Transverse colon (tissue), 4 donors: ENCODE measurements at regions not wholly inside any gene's neighbourhood (a gene's known extent, or its start where the extent isn't known, plus 50 kb on each side); places are given as distances from the start of the nearest gene placed in this dataset.

Source experiments
- DNase-seq: peaks from one replicate; pipeline ENCODE4 v3.0.0-alpha.2; 2019
- H3K27ac ChIP-seq, 4 donors: fragments of 200-600 bp; sonication (generic); 2 replicates each; pipeline ENCODE4 v1.5.1; 2016 to 2018; ENCODE audit warnings: inconsistent platforms in 4 of 4
- H3K27me3 ChIP-seq: fragments of 200-600 bp; sonication (generic); 2 replicates; pipeline ENCODE4 v1.5.1; 2017; ENCODE audit warnings: inconsistent platforms
- H3K36me3 ChIP-seq, 4 donors: fragments of 200-600 bp; sonication (generic); 2 replicates each; pipeline ENCODE4 v1.5.1; 2017 to 2019; ENCODE audit warnings: inconsistent platforms in 4 of 4
- H3K4me1 ChIP-seq, 4 donors: fragments of 200-600 bp; sonication (generic); 2 replicates each; pipeline ENCODE4 v1.5.1; 2017 to 2020; ENCODE audit warnings: inconsistent platforms in 4 of 4
- H3K4me3 ChIP-seq, 4 donors: fragments of 200-600 bp; sonication (generic); 1 replicate in 1 of 4; 2 replicates in 3 of 4; pipeline versions ENCODE4 v1.5.1 to v1.6.1; 2017 to 2019; ENCODE audit warnings: inconsistent platforms in 4 of 4
- H3K9me3 ChIP-seq, 2 donors: fragments of 200-600 bp; sonication (generic); 2 replicates each; pipeline ENCODE4 v1.5.1; 2017 to 2019; ENCODE audit warnings: inconsistent platforms in 2 of 2
- EP300 ChIP-seq: sonication (generic); formaldehyde crosslinking; IDR thresholded peaks from one replicate; pipeline ENCODE4 v1.6.1; 2017; ENCODE audit warnings: antibody characterized with exemption, low read depth
- POLR2A ChIP-seq: fragments of 450-650 bp; IDR thresholded peaks from one replicate; pipeline ENCODE4 v1.6.1; 2016; ENCODE audit warnings: antibody characterized with exemption, mild to moderate bottlenecking, moderate library complexity
- POLR2AphosphoS5 ChIP-seq, 3 donors: sonication (generic); formaldehyde crosslinking; IDR thresholded peaks; one replicate each; pipeline ENCODE4 v1.6.1; 2016; ENCODE audit warnings: antibody characterized with exemption in 3 of 3
- WGBS, 2 donors: methylation state at CpG; one replicate each; pipeline ENCODE4 v1.1.5; 2018; ENCODE audit warnings: low coverage in 1 of 2; 5-methylcytosine and 5-hydroxymethylcytosine counted together
- in situ Hi-C, 4 donors: fragments of 200-750 bp; cut with MboI; loops; one replicate each; pipeline versions ENCODE4 v1.15.0 to v1.15.1; 2017; ENCODE audit warnings: low sequenced_read_pairs in 3 of 4, low pct_ligation_motif_present in 1 of 4, low pct_unique_long_range_greater_than_20kb in 1 of 4
- intact Hi-C: fragments of 100-400 bp; cut with DNase I; formaldehyde crosslinking; loops from one replicate; pipeline ENCODE4 v1.15.1; 2023; ENCODE audit warnings: low total_unique reads
- TF ChIP-seq, protein P1 (sequence below), 5 experiments: fragments of 200-600 bp in 3 of 5; fragments of 450-650 bp in 2 of 5; sonication (generic) in 3 of 5; IDR thresholded peaks; 1 replicate in 2 of 5; 2 replicates in 3 of 5; pipeline ENCODE4 v1.5.1; 2016 to 2017; ENCODE audit warnings: antibody characterized with exemption in 5 of 5, inconsistent platforms in 3 of 5, mild to moderate bottlenecking in 2 of 5, moderate library complexity in 1 of 5

GRCh38 chr20:22977047-22977785 is 57.9 kb upstream of the SSTR4 start:
- no peak for DNase-seq
- no peaks in the 10 kb centered on the region for H3K9me3 ChIP-seq
- TF ChIP-seq, protein P1, sequence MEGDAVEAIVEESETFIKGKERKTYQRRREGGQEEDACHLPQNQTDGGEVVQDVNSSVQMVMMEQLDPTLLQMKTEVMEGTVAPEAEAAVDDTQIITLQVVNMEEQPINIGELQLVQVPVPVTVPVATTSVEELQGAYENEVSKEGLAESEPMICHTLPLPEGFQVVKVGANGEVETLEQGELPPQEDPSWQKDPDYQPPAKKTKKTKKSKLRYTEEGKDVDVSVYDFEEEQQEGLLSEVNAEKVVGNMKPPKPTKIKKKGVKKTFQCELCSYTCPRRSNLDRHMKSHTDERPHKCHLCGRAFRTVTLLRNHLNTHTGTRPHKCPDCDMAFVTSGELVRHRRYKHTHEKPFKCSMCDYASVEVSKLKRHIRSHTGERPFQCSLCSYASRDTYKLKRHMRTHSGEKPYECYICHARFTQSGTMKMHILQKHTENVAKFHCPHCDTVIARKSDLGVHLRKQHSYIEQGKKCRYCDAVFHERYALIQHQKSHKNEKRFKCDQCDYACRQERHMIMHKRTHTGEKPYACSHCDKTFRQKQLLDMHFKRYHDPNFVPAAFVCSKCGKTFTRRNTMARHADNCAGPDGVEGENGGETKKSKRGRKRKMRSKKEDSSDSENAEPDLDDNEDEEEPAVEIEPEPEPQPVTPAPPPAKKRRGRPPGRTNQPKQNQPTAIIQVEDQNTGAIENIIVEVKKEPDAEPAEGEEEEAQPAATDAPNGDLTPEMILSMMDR (IDR thresholded peaks at IDR 0.05) = no peak
- TF ChIP-seq POLR2AphosphoS5 (IDR thresholded peaks at IDR 0.05) = no peak
- no peak for TF ChIP-seq POLR2A
- TF ChIP-seq EP300 = no peak
- H3K4me1 ChIP-seq = no peaks in the 10 kb centered on the region
- no peaks in the 10 kb centered on the region for H3K36me3 ChIP-seq
- H3K4me3 ChIP-seq = no peak overlapping the region
- no peak overlapping the region for H3K27ac ChIP-seq
- in situ Hi-C loops = no loop called here
- WGBS, 2 donors = 62 to 73% methylated on average over 3 to 4 of the region's 4 CpGs
- intact Hi-C loops = no loop called here
- no peaks in the 10 kb centered on the region for H3K27me3 ChIP-seq

DNA sequence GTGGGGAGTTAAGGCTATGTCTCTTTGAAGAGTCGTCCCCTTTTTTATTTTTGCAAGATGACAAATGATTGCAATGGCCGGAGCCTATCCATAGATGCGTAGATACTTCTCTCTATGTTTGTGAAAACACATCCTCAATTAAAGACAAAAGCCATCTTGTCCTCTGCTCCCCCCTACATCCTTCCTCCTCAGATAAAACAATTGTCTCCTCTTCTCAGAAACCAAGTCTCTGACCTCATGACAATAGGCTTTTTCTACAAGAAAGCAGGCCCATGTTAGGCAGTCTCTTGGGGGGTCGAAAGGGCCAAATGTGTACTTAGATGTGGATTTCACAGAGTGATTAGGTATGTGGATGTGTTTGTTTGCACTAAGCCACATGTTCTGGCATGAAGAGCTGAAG is 51.1 kb upstream of the SSTR4 start:
- intact Hi-C loops (no loop called here), in situ Hi-C loops (no loop called here)
- Histone ChIP-seq H3K9me3 (no peaks in the 10 kb centered on the region), H3K4me3 (no peak overlapping the region), H3K36me3 (no peaks in the 10 kb centered on the region), H3K4me1 (no peaks in the 10 kb centered on the region), H3K27ac (no peak overlapping the region), H3K27me3 (no peaks in the 10 kb centered on the region)
- no peak for DNase-seq
- TF ChIP-seq POLR2AphosphoS5 (IDR thresholded peaks at IDR 0.05) = no peak
- no peak for TF ChIP-seq POLR2A
- no peak for TF ChIP-seq EP300
- TF ChIP-seq, protein P1 (IDR thresholded peaks at IDR 0.05) = no peak
- WGBS, 2 donors = 20 to 78% methylated on average over 1 to 4 of the region's 4 CpGs

DNA sequence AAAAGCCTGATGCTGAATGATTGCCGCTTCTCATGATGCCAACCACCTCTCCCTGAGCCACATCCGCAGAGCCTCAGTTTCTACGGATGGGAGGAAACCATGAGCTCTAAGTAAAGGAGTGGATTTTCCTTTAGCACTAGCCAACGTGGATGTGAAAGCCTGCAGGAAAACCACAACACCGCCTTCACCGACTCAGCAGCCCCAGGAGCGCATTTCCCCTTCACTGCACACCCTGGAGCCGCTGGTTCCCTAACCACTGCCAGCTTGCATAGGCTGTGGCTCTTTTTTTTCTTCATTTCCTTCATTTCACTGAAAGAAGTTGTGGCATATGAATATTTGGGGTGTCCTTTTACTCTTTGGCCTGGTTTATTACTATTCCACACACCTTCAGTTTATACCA is 50.5 kb upstream of the SSTR4 start:
- Histone ChIP-seq H3K4me3 (no peak overlapping the region), H3K36me3 (no peaks in the 10 kb centered on the region), H3K9me3 (no peaks in the 10 kb centered on the region), H3K4me1 (no peaks in the 10 kb centered on the region), H3K27ac (no peak overlapping the region), H3K27me3 (no peaks in the 10 kb centered on the region)
- DNase-seq = no peak
- TF ChIP-seq POLR2AphosphoS5 (IDR thresholded peaks at IDR 0.05) (no peak), EP300 (no peak), POLR2A (no peak)
- TF ChIP-seq, protein P1 (IDR thresholded peaks at IDR 0.05) = no peak
- 56 to 67% methylated on average over 2 to 8 of the region's 8 CpGs for WGBS, 2 donors
- intact Hi-C loops (no loop called here), in situ Hi-C loops (no loop called here)

GRCh38 chr20:22985239-22985778 is 49.8 kb upstream of the SSTR4 start:
- 60 to 67% methylated on average over 5 of the region's 5 CpGs for whole genome bisulfite sequencing, 2 donors
- TF ChIP-seq POLR2AphosphoS5 (IDR thresholded peaks at IDR 0.05) = no peak
- TF ChIP-seq, protein P1 (IDR thresholded peaks at IDR 0.05) = no peak
- no peak for TF ChIP-seq EP300
- no peak for TF ChIP-seq POLR2A
- no peak overlapping the region for H3K27ac ChIP-seq
- H3K4me3 ChIP-seq = no peak overlapping the region
- no peaks in the 10 kb centered on the region for H3K36me3 ChIP-seq
- no peak for DNase-seq
- no peaks in the 10 kb centered on the region for H3K9me3 ChIP-seq
- no peaks in the 10 kb centered on the region for H3K4me1 ChIP-seq
- intact Hi-C loops = no loop called here
- in situ Hi-C loops = no loop called here
- no peaks in the 10 kb centered on the region for H3K27me3 ChIP-seq
